ENCODE measurements at regions not wholly inside any gene's neighbourhood (a gene's known extent, or its start where the extent isn't known, plus 50 kb on each side); places are given as distances from the start of the nearest gene placed in this dataset.

DNA sequence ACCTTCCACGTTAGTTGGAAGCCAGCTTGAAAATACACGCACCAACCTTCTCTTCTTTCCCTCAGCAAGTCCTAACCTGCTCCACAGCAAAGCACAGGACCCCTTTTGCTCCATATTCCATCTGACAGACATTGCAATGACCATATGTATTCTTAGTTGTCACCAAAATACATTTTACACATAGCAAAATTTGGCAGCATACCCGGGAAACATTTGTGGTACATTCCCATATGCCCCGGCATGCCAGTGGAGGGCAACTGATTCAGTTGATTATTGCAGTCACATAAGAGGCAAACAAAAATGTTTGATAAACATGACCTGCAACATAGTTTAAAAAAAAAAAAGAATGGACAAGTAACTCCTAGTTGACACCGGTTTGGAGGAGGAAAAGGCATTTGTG, 202.1 kb upstream of the UBE2E3 start:
- TF ChIP-seq, protein P1, sequence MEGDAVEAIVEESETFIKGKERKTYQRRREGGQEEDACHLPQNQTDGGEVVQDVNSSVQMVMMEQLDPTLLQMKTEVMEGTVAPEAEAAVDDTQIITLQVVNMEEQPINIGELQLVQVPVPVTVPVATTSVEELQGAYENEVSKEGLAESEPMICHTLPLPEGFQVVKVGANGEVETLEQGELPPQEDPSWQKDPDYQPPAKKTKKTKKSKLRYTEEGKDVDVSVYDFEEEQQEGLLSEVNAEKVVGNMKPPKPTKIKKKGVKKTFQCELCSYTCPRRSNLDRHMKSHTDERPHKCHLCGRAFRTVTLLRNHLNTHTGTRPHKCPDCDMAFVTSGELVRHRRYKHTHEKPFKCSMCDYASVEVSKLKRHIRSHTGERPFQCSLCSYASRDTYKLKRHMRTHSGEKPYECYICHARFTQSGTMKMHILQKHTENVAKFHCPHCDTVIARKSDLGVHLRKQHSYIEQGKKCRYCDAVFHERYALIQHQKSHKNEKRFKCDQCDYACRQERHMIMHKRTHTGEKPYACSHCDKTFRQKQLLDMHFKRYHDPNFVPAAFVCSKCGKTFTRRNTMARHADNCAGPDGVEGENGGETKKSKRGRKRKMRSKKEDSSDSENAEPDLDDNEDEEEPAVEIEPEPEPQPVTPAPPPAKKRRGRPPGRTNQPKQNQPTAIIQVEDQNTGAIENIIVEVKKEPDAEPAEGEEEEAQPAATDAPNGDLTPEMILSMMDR (IDR thresholded peaks at IDR 0.05), result no peak
- TF ChIP-seq EP300 (IDR thresholded peaks at IDR 0.05), result no peak
